H9 (cell line): ENCODE measurements at regions not wholly inside any gene's neighbourhood (a gene's known extent, or its start where the extent isn't known, plus 50 kb on each side); places are given as distances from the start of the nearest gene placed in this dataset.

Experiments used
- DNase-seq: peaks from one replicate; pipeline ENCODE4 v3.0.0-alpha.2; 2017
- H2AFZ ChIP-seq: one replicate; pipeline ENCODE4 v1.6.1; 2013; ENCODE audit warnings: mild to moderate bottlenecking, low read length, control low read depth, moderate library complexity
- H2AK5ac ChIP-seq: 2 replicates; pipeline ENCODE4 v1.6.1; 2013; ENCODE audit warnings: low read length, control low read depth, mixed read lengths; ENCODE audit not compliant: insufficient read length
- H2BK120ac ChIP-seq: one replicate; pipeline ENCODE4 v1.6.1; 2013; ENCODE audit warnings: low read depth, mild to moderate bottlenecking, low read length, control low read depth, inconsistent platforms; ENCODE audit not compliant: poor library complexity, severe bottlenecking
- H2BK12ac ChIP-seq: 2 replicates; pipeline ENCODE4 v1.6.1; 2013; ENCODE audit warnings: low read length, control low read depth, mixed read lengths, low read depth; ENCODE audit not compliant: insufficient read length
- H2BK15ac ChIP-seq: 2 replicates; pipeline ENCODE4 v1.6.1; 2013; ENCODE audit warnings: low read depth, low read length, control low read depth
- H2BK20ac ChIP-seq: one replicate; pipeline ENCODE4 v1.6.1; 2013; ENCODE audit warnings: low read depth, mild to moderate bottlenecking, low read length, control low read depth, inconsistent platforms; ENCODE audit not compliant: poor library complexity, severe bottlenecking
- H2BK5ac ChIP-seq: 2 replicates; pipeline ENCODE4 v1.6.1; 2013; ENCODE audit warnings: low read length, control low read depth, mixed read lengths; ENCODE audit not compliant: insufficient read length
- H3K14ac ChIP-seq: 2 replicates; pipeline ENCODE4 v1.6.1; 2013; ENCODE audit warnings: low read length, control low read depth; ENCODE audit not compliant: insufficient read depth
- H3K18ac ChIP-seq: 2 replicates; pipeline ENCODE4 v1.6.1; 2013; ENCODE audit warnings: low read depth, mild to moderate bottlenecking, mixed read lengths, low read length, control low read depth; ENCODE audit not compliant: insufficient read length
- H3K23ac ChIP-seq: 2 replicates; pipeline ENCODE4 v1.6.1; 2013; ENCODE audit warnings: low read length, control low read depth, mixed read lengths, low read depth; ENCODE audit not compliant: insufficient read length
- H3K23me2 ChIP-seq: 2 replicates; pipeline ENCODE4 v1.6.1; 2013; ENCODE audit warnings: low read depth, mild to moderate bottlenecking, mixed read lengths, low read length, control low read depth; ENCODE audit not compliant: insufficient read length, poor library complexity, severe bottlenecking
- H3K27ac ChIP-seq: 2 replicates; pipeline ENCODE4 v1.5.1; 2013; ENCODE audit warnings: low read length, control low read depth, mixed read lengths, low read depth; ENCODE audit not compliant: insufficient read length
- H3K27me3 ChIP-seq: 2 replicates; pipeline ENCODE4 v1.6.1; 2013; ENCODE audit warnings: low read length, control low read depth, inconsistent platforms; ENCODE audit not compliant: insufficient read depth
- H3K4ac ChIP-seq: 2 replicates; pipeline ENCODE4 v1.6.1; 2013; ENCODE audit warnings: low read depth, mild to moderate bottlenecking, control low read depth, inconsistent platforms, low read length, moderate library complexity
- H3K4me1 ChIP-seq: 2 replicates; pipeline ENCODE4 v1.6.1; 2013; ENCODE audit warnings: low read length, control low read depth, inconsistent platforms; ENCODE audit not compliant: insufficient read depth
- H3K4me2 ChIP-seq: 2 replicates; pipeline ENCODE4 v1.6.1; 2013; ENCODE audit warnings: low read length, control low read depth, mixed read lengths; ENCODE audit not compliant: insufficient read length, insufficient read depth
- H3K56ac ChIP-seq: 2 replicates; pipeline ENCODE4 v1.6.1; 2013; ENCODE audit warnings: low read depth, mild to moderate bottlenecking, mixed read lengths, low read length, control low read depth; ENCODE audit not compliant: insufficient read length
- H3K79me1 ChIP-seq: 2 replicates; pipeline ENCODE4 v1.6.1; 2013; ENCODE audit warnings: low read depth, mild to moderate bottlenecking, moderate library complexity, low read length, control low read depth, inconsistent platforms; ENCODE audit not compliant: insufficient read depth, poor library complexity, severe bottlenecking
- H3K79me2 ChIP-seq: 2 replicates; pipeline ENCODE4 v1.6.1; 2013; ENCODE audit warnings: low read length, control low read depth, inconsistent platforms; ENCODE audit not compliant: insufficient read depth
- H3K9ac ChIP-seq: 2 replicates; pipeline ENCODE4 v1.6.1; 2013; ENCODE audit warnings: low read length, control low read depth, mixed read lengths; ENCODE audit not compliant: insufficient read length; ENCODE audit errors: extremely low read depth
- H3K9me3 ChIP-seq: one replicate; pipeline ENCODE4 v1.6.1; 2013; ENCODE audit warnings: low read depth, low read length, inconsistent platforms; ENCODE audit not compliant: control insufficient read depth
- H3T11ph ChIP-seq: one replicate; pipeline ENCODE4 v1.6.1; 2013; ENCODE audit warnings: mild to moderate bottlenecking, low read length, control low read depth, inconsistent platforms
- H4K20me1 ChIP-seq: one replicate; pipeline ENCODE4 v1.6.1; 2013; ENCODE audit not compliant: control insufficient read depth, insufficient read length, insufficient read depth
- H4K5ac ChIP-seq: 2 replicates; pipeline ENCODE4 v1.6.1; 2013; ENCODE audit warnings: low read depth, mild to moderate bottlenecking, mixed read lengths, low read length, control low read depth; ENCODE audit not compliant: insufficient read length
- H4K8ac ChIP-seq: replicated peaks from 2 replicates; pipeline ENCODE4 v1.6.1; 2013; ENCODE audit warnings: low read length, control low read depth, mixed read lengths, low read depth; ENCODE audit not compliant: insufficient read length
- H4K91ac ChIP-seq: 2 replicates; pipeline ENCODE4 v1.6.1; 2013; ENCODE audit warnings: low read depth, mild to moderate bottlenecking, moderate library complexity, mixed read lengths, low read length, control low read depth; ENCODE audit not compliant: insufficient read length
- H3K27ac Mint-ChIP-seq, 3 experiments: 2 replicates in 2 of 3; 3 replicates in 1 of 3; pipeline ENCODE4 v1.8.0; 2020 to 2021; ENCODE audit warnings: mixed read lengths in 3 of 3, mild to moderate bottlenecking in 1 of 3, moderate library complexity in 1 of 3
- H3K27me3 Mint-ChIP-seq: 2 replicates; pipeline ENCODE4 v1.8.0; 2021; ENCODE audit warnings: low read depth, mild to moderate bottlenecking, moderate library complexity, mixed read lengths
- H3K36me3 Mint-ChIP-seq, 3 experiments: 2 replicates in 2 of 3; 3 replicates in 1 of 3; pipeline ENCODE4 v1.8.0; 2020 to 2021; ENCODE audit warnings: low read depth in 3 of 3, mixed read lengths in 3 of 3; ENCODE audit not compliant: insufficient read depth in 1 of 3
- H3K4me1 Mint-ChIP-seq, 2 experiments: 2 replicates each; pipeline ENCODE4 v1.8.0; 2020; ENCODE audit warnings: mixed read lengths in 2 of 2
- H3K4me3 Mint-ChIP-seq, 2 experiments: 2 replicates in 1 of 2; 3 replicates in 1 of 2; pipeline ENCODE4 v1.8.0; 2020 to 2021; ENCODE audit warnings: mild to moderate bottlenecking in 2 of 2, mixed read lengths in 2 of 2, moderate library complexity in 1 of 2
- H3K9me3 Mint-ChIP-seq, 2 experiments: 2 replicates in 1 of 2; 3 replicates in 1 of 2; pipeline ENCODE4 v1.8.0; 2020; ENCODE audit warnings: mild to moderate bottlenecking in 2 of 2, mixed read lengths in 2 of 2, moderate library complexity in 1 of 2
- CTCF ChIP-seq: fragments of 200-600 bp; sonication (generic); conservative IDR thresholded peaks from 3 replicates; pipeline ENCODE4 v1.8.0; 2021; ENCODE audit warnings: antibody characterized with exemption, mild to moderate bottlenecking
- WGBS: extraction: QIAGEN DNeasy Blood & Tissue Kit; methylation state at CpG from one replicate; pipeline ENCODE4 v1.1.7; 2013; ENCODE audit warnings: missing lambda C conversion rate, low lambda C conversion rate, mixed read lengths; ENCODE audit not compliant: insufficient read length; ENCODE audit errors: extremely low coverage; 5-methylcytosine and 5-hydroxymethylcytosine counted together

GRCh38 chr9:78756813-78757510 is 460.0 kb downstream of the PSAT1 start:
- no peak overlapping the region for H2BK20ac ChIP-seq
- H3K18ac ChIP-seq, result no peak overlapping the region
- H4K20me1 ChIP-seq, result no peaks in the 10 kb centered on the region
- H2AK5ac ChIP-seq, result no peak overlapping the region
- H4K91ac ChIP-seq, result no peak overlapping the region
- H4K5ac ChIP-seq, result no peak overlapping the region
- Mint-ChIP-seq H3K4me1 (no peaks in the 10 kb centered on the region), H3K9me3 (peaks cover 0 to under 1% of the 10 kb centered on the region in 2 experiments; a peak in 2 of 5 replicates), H3K27ac (no peak overlapping the region), H3K4me3 (no peak overlapping the region), H3K36me3 (0 out of 7 replicates have a peak, but pooled peaks cover 0 to 3% (median 0%) of the 10 kb centered on the region in 3 experiments), H3K27me3 (peaks cover 2% of the 10 kb centered on the region; the same call in 1 of the 2 replicates)
- WGBS, result no CpG with 5 or more reads among the region's 7 CpGs
- no peaks in the 10 kb centered on the region for H3K79me1 ChIP-seq
- no peak overlapping the region for H3K56ac ChIP-seq
- no peaks in the 10 kb centered on the region for H3K27me3 ChIP-seq
- no peak for TF ChIP-seq CTCF
- H3K14ac ChIP-seq, result no peak overlapping the region
- H2BK5ac ChIP-seq, result no peak overlapping the region
- no peak overlapping the region for H3K9ac ChIP-seq
- H3K4me1 ChIP-seq, result no peaks in the 10 kb centered on the region
- H3K23me2 ChIP-seq, result no peaks in the 10 kb centered on the region
- H3K4ac ChIP-seq, result no peak overlapping the region
- H3K4me2 ChIP-seq, result no peak overlapping the region
- H3K23ac ChIP-seq, result no peak overlapping the region
- H2BK12ac ChIP-seq, result no peak overlapping the region
- H2BK120ac ChIP-seq, result no peak overlapping the region
- no peak for DNase-seq
- H3K9me3 ChIP-seq, result no peaks in the 10 kb centered on the region
- no peak overlapping the region for H4K8ac ChIP-seq
- H2AFZ ChIP-seq, result no peak overlapping the region
- no peak overlapping the region for H2BK15ac ChIP-seq
- no peak overlapping the region for H3T11ph ChIP-seq
- H3K79me2 ChIP-seq, result no peaks in the 10 kb centered on the region
- H3K27ac ChIP-seq, result no peak overlapping the region
